ENCODE measurements at regions not wholly inside any gene's neighbourhood (a gene's known extent, or its start where the extent isn't known, plus 50 kb on each side); places are given as distances from the start of the nearest gene placed in this dataset.

- TF ChIP-seq NFIC (IDR thresholded peaks at IDR 0.05): peak; percentile 50; the same call in 1 of the 2 replicates
- no peak for TF ChIP-seq USF1 (IDR thresholded peaks at IDR 0.05)
- TF ChIP-seq MAX (IDR thresholded peaks at IDR 0.05): no peak
Measured at GRCh38 chr6:21914121-21914973, 320.8 kb downstream of the SOX4 start.

- TF ChIP-seq EP300 (IDR thresholded peaks at IDR 0.05; ENCODE audit: borderline replicate concordance) (no peak), TAF1 (IDR thresholded peaks at IDR 0.05; ENCODE audit: low read depth) (no peak), NFIC (IDR thresholded peaks at IDR 0.05) (no peak), TEAD4 (IDR thresholded peaks at IDR 0.05) (no peak)
Measured at GRCh38 chr6:21915707-21916260, 322.2 kb downstream of the SOX4 start.

GRCh38 chr6:21918041-21918440 lies 324.5 kb downstream of the SOX4 start:
- TF ChIP-seq USF1 (IDR thresholded peaks at IDR 0.05) (no peak), TEAD4 (IDR thresholded peaks at IDR 0.05) (no peak), NFIC (IDR thresholded peaks at IDR 0.05) (no peak), CEBPB (IDR thresholded peaks at IDR 0.05) (no peak), TAF1 (IDR thresholded peaks at IDR 0.05; ENCODE audit: low read depth) (no peak), YY1 (IDR thresholded peaks at IDR 0.05; ENCODE audit: low read depth) (no peak), FOXM1 (IDR thresholded peaks at IDR 0.05; ENCODE audit: borderline replicate concordance, low read depth) (no peak), MAX (IDR thresholded peaks at IDR 0.05) (no peak), TCF12 (IDR thresholded peaks at IDR 0.05; ENCODE audit: low read depth) (no peak), EGR1 (IDR thresholded peaks at IDR 0.05) (no peak), RAD21 (IDR thresholded peaks at IDR 0.05; ENCODE audit: low read depth) (no peak), CREB1 (IDR thresholded peaks at IDR 0.05; ENCODE audit: low read depth) (no peak), REST (IDR thresholded peaks at IDR 0.05; ENCODE audit: low read depth) (no peak)

GRCh38 chr6:21918666-21919065 lies 325.1 kb downstream of the SOX4 start:
- TF ChIP-seq TCF12 (IDR thresholded peaks at IDR 0.05; ENCODE audit: low read depth) (no peak), RAD21 (IDR thresholded peaks at IDR 0.05; ENCODE audit: low read depth) (no peak), MAX (IDR thresholded peaks at IDR 0.05) (no peak), REST (IDR thresholded peaks at IDR 0.05; ENCODE audit: low read depth) (no peak), NFIC (IDR thresholded peaks at IDR 0.05) (no peak), TEAD4 (IDR thresholded peaks at IDR 0.05) (no peak), FOXM1 (IDR thresholded peaks at IDR 0.05; ENCODE audit: borderline replicate concordance, low read depth) (no peak), ZBTB7A (IDR thresholded peaks at IDR 0.05; ENCODE audit: low read depth) (no peak), TAF1 (IDR thresholded peaks at IDR 0.05; ENCODE audit: low read depth) (no peak), CREB1 (IDR thresholded peaks at IDR 0.05; ENCODE audit: low read depth) (no peak), CEBPB (IDR thresholded peaks at IDR 0.05) (no peak), EP300 (IDR thresholded peaks at IDR 0.05; ENCODE audit: borderline replicate concordance) (no peak), EGR1 (IDR thresholded peaks at IDR 0.05) (no peak), USF1 (IDR thresholded peaks at IDR 0.05) (no peak), YY1 (IDR thresholded peaks at IDR 0.05; ENCODE audit: low read depth) (no peak)

GRCh38 chr6:21922086-21922485 lies 328.5 kb downstream of the SOX4 start:
- TF ChIP-seq TEAD4 (IDR thresholded peaks at IDR 0.05) (peak; percentile 65; the same call in 1 of the 2 replicates), RAD21 (IDR thresholded peaks at IDR 0.05; ENCODE audit: low read depth) (no peak), MAX (IDR thresholded peaks at IDR 0.05) (no peak), USF1 (IDR thresholded peaks at IDR 0.05) (no peak), EP300 (IDR thresholded peaks at IDR 0.05; ENCODE audit: borderline replicate concordance) (0 out of 2 replicates have a peak, but pooled peaks have one; percentile 19), YY1 (IDR thresholded peaks at IDR 0.05; ENCODE audit: low read depth) (no peak), TAF1 (IDR thresholded peaks at IDR 0.05; ENCODE audit: low read depth) (no peak), NFIC (IDR thresholded peaks at IDR 0.05) (no peak), ZBTB7A (IDR thresholded peaks at IDR 0.05; ENCODE audit: low read depth) (no peak), REST (IDR thresholded peaks at IDR 0.05; ENCODE audit: low read depth) (no peak), EGR1 (IDR thresholded peaks at IDR 0.05) (no peak), FOXM1 (IDR thresholded peaks at IDR 0.05; ENCODE audit: borderline replicate concordance, low read depth) (no peak)
